Breast epithelium (tissue), 4 donors: ENCODE measurements at regions not wholly inside any gene's neighbourhood (a gene's known extent, or its start where the extent isn't known, plus 50 kb on each side); places are given as distances from the start of the nearest gene placed in this dataset.

Experiments
- DNase-seq, 2 donors: peaks; one replicate each; pipeline ENCODE4 v3.0.0-alpha.2; 2019; ENCODE audit warnings: low spot score in 2 of 2
- H3K27ac ChIP-seq, 2 donors: fragments of 200-600 bp; sonication (generic) in 1 of 2; one replicate each; pipeline ENCODE4 v1.5.1; 2016 to 2019; ENCODE audit warnings: mild to moderate bottlenecking in 1 of 2
- H3K27me3 ChIP-seq, 2 donors: fragments of 200-600 bp; sonication (generic) in 1 of 2; one replicate each; pipeline versions ENCODE4 v1.5.1 to v1.6.0; 2017 to 2019; ENCODE audit warnings: control low read depth in 1 of 2, mild to moderate bottlenecking in 1 of 2
- H3K36me3 ChIP-seq: fragments of 200-600 bp; one replicate; pipeline ENCODE4 v1.5.1; 2019
- H3K4me1 ChIP-seq, 2 donors: fragments of 200-600 bp; sonication (generic); one replicate each; pipeline ENCODE4 v1.5.1; 2016 to 2019; ENCODE audit warnings: control low read depth in 1 of 2
- H3K4me3 ChIP-seq, 3 donors: fragments of 200-600 bp; sonication (generic); 1 replicate in 2 of 3; 2 replicates in 1 of 3; pipeline ENCODE4 v1.5.1; 2016 to 2019; ENCODE audit warnings: mild to moderate bottlenecking in 3 of 3, moderate library complexity in 2 of 3
- H3K9me3 ChIP-seq, 2 donors: fragments of 200-600 bp; sonication (generic) in 1 of 2; one replicate each; pipeline ENCODE4 v1.5.1; 2016 to 2019; ENCODE audit warnings: control low read depth in 1 of 2
- CTCF ChIP-seq, 3 donors: fragments of 450-650 bp; IDR thresholded peaks; one replicate each; pipeline ENCODE4 v1.5.1; 2016 to 2017; ENCODE audit warnings: antibody characterized with exemption in 3 of 3, mild to moderate bottlenecking in 3 of 3, moderate library complexity in 3 of 3
- POLR2A ChIP-seq: fragments of 450-650 bp; IDR thresholded peaks from one replicate; pipeline ENCODE4 v1.6.1; 2016; ENCODE audit warnings: antibody characterized with exemption, mild to moderate bottlenecking, moderate library complexity
- POLR2AphosphoS5 ChIP-seq, 3 donors: sonication (generic); formaldehyde crosslinking; IDR thresholded peaks; one replicate each; pipeline ENCODE4 v1.6.1; 2017; ENCODE audit warnings: antibody characterized with exemption in 3 of 3
- intact Hi-C: fragments of 100-400 bp; cut with DNase I; formaldehyde crosslinking; loops from one replicate; pipeline ENCODE4 v1.15.1; 2023; ENCODE audit warnings: low total_unique reads

- DNase-seq, result no peak
- H3K27ac ChIP-seq, result no peak overlapping the region
- H3K9me3 ChIP-seq, result no peaks in the 10 kb centered on the region
- intact Hi-C loops, result no loop called here
- H3K4me3 ChIP-seq, result peak overlapping the region; percentile 9 to 36 (median 36)
- no peaks in the 10 kb centered on the region for H3K36me3 ChIP-seq
- TF ChIP-seq CTCF (IDR thresholded peaks at IDR 0.05) (no peak), POLR2A (no peak), POLR2AphosphoS5 (IDR thresholded peaks at IDR 0.05) (no peak)
- no peaks in the 10 kb centered on the region for H3K4me1 ChIP-seq
- H3K27me3 ChIP-seq, result peaks cover 0 to 18% of the 10 kb centered on the region in 2 donors
Measured at GRCh38 chr7:12111422-12112405, 99.4 kb upstream of the TMEM106B start.

- Histone ChIP-seq H3K36me3 (no peaks in the 10 kb centered on the region), H3K27me3 (peaks cover 0 to 2% of the 10 kb centered on the region in 2 donors), H3K27ac (no peak overlapping the region), H3K4me1 (no peaks in the 10 kb centered on the region), H3K4me3 (no peak overlapping the region), H3K9me3 (no peaks in the 10 kb centered on the region)
- TF ChIP-seq CTCF (IDR thresholded peaks at IDR 0.05) (no peak), POLR2A (no peak), POLR2AphosphoS5 (IDR thresholded peaks at IDR 0.05) (no peak)
- intact Hi-C loops, result no loop called here
- DNase-seq, result no peak
Measured at GRCh38 chr7:12117170-12117569, 93.9 kb upstream of the TMEM106B start.

GRCh38 chr7:12119620-12120303 lies 91.3 kb upstream of the TMEM106B start:
- Histone ChIP-seq H3K27ac (no peak overlapping the region), H3K9me3 (no peaks in the 10 kb centered on the region), H3K4me1 (no peaks in the 10 kb centered on the region), H3K27me3 (no peaks in the 10 kb centered on the region), H3K36me3 (no peaks in the 10 kb centered on the region), H3K4me3 (no peak overlapping the region)
- no peak for TF ChIP-seq POLR2A
- no peak for TF ChIP-seq POLR2AphosphoS5 (IDR thresholded peaks at IDR 0.05)
- TF ChIP-seq CTCF (IDR thresholded peaks at IDR 0.05), result no peak
- DNase-seq, result no peak
- intact Hi-C loops, result no loop called here

GRCh38 chr7:12120632-12121031 lies 90.5 kb upstream of the TMEM106B start:
- no peak for DNase-seq
- no peak overlapping the region for H3K4me3 ChIP-seq
- H3K27ac ChIP-seq, result no peak overlapping the region
- H3K36me3 ChIP-seq, result no peaks in the 10 kb centered on the region
- no peaks in the 10 kb centered on the region for H3K9me3 ChIP-seq
- no peak for TF ChIP-seq POLR2A
- TF ChIP-seq POLR2AphosphoS5 (IDR thresholded peaks at IDR 0.05), result no peak
- TF ChIP-seq CTCF (IDR thresholded peaks at IDR 0.05), result no peak
- no peaks in the 10 kb centered on the region for H3K27me3 ChIP-seq
- H3K4me1 ChIP-seq, result no peaks in the 10 kb centered on the region
- intact Hi-C loops, result no loop called here

GRCh38 chr7:12123172-12123571 lies 87.9 kb upstream of the TMEM106B start:
- no peaks in the 10 kb centered on the region for H3K36me3 ChIP-seq
- H3K27me3 ChIP-seq, result no peaks in the 10 kb centered on the region
- H3K4me3 ChIP-seq, result no peak overlapping the region
- TF ChIP-seq POLR2A (no peak), POLR2AphosphoS5 (IDR thresholded peaks at IDR 0.05) (no peak), CTCF (IDR thresholded peaks at IDR 0.05) (no peak)
- H3K9me3 ChIP-seq, result no peaks in the 10 kb centered on the region
- no peak overlapping the region for H3K27ac ChIP-seq
- no peak for DNase-seq
- intact Hi-C loops, result no loop called here
- no peaks in the 10 kb centered on the region for H3K4me1 ChIP-seq
